Transverse colon (tissue), 3 donors: ENCODE measurements at regions not wholly inside any gene's neighbourhood (a gene's known extent, or its start where the extent isn't known, plus 50 kb on each side); places are given as distances from the start of the nearest gene placed in this dataset.

ENCODE experiments used
- CTCF ChIP-seq, 5 experiments: fragments of 200-600 bp in 3 of 5; fragments of 450-650 bp in 2 of 5; sonication (generic) in 3 of 5; IDR thresholded peaks; 1 replicate in 2 of 5; 2 replicates in 3 of 5; pipeline ENCODE4 v1.5.1; 2016 to 2017; ENCODE audit warnings: antibody characterized with exemption in 5 of 5, inconsistent platforms in 3 of 5, mild to moderate bottlenecking in 2 of 5, moderate library complexity in 1 of 5
- POLR2A ChIP-seq: fragments of 450-650 bp; IDR thresholded peaks from one replicate; pipeline ENCODE4 v1.6.1; 2016; ENCODE audit warnings: antibody characterized with exemption, mild to moderate bottlenecking, moderate library complexity

GRCh38 chr9:115775659-115776058 is 377.9 kb upstream of the PAPPA start:
- no peak for TF ChIP-seq POLR2A
- TF ChIP-seq CTCF (IDR thresholded peaks at IDR 0.05): no peak
